Mucosa of rectum (tissue), 2 donors: ENCODE measurements at regions not wholly inside any gene's neighbourhood (a gene's known extent, or its start where the extent isn't known, plus 50 kb on each side); places are given as distances from the start of the nearest gene placed in this dataset.

Source experiments
- H3K27ac ChIP-seq, 2 donors: one replicate each; pipeline ENCODE4 v1.7.0; 2013; ENCODE audit warnings: inconsistent platforms in 2 of 2, low read depth in 2 of 2, low read length in 2 of 2
- H3K27me3 ChIP-seq, 2 donors: one replicate each; pipeline ENCODE4 v1.7.0; 2013; ENCODE audit warnings: low read length in 2 of 2; ENCODE audit not compliant: control insufficient read depth in 2 of 2, insufficient read depth in 2 of 2
- H3K36me3 ChIP-seq, 2 donors: one replicate each; pipeline ENCODE4 v1.7.0; 2013; ENCODE audit warnings: low read length in 2 of 2; ENCODE audit not compliant: control insufficient read depth in 2 of 2, insufficient read depth in 2 of 2
- H3K4me1 ChIP-seq, 2 donors: one replicate each; pipeline ENCODE4 v1.7.0; 2013; ENCODE audit warnings: low read length in 2 of 2, mild to moderate bottlenecking in 1 of 2; ENCODE audit not compliant: control insufficient read depth in 2 of 2, insufficient read depth in 2 of 2
- H3K4me3 ChIP-seq, 2 donors: one replicate each; pipeline ENCODE4 v1.7.0; 2013; ENCODE audit warnings: low read length in 2 of 2
- H3K9ac ChIP-seq, 2 donors: one replicate each; pipeline ENCODE4 v1.7.0; 2013; ENCODE audit warnings: low read length in 2 of 2, low read depth in 1 of 2, mild to moderate bottlenecking in 1 of 2
- H3K9me3 ChIP-seq, 2 donors: one replicate each; pipeline ENCODE4 v1.7.0; 2013; ENCODE audit warnings: low read length in 2 of 2; ENCODE audit not compliant: control insufficient read depth in 2 of 2
- donor health status: healthy.
- donor health status: Normal muscosa, but diverticular disease.

DNA sequence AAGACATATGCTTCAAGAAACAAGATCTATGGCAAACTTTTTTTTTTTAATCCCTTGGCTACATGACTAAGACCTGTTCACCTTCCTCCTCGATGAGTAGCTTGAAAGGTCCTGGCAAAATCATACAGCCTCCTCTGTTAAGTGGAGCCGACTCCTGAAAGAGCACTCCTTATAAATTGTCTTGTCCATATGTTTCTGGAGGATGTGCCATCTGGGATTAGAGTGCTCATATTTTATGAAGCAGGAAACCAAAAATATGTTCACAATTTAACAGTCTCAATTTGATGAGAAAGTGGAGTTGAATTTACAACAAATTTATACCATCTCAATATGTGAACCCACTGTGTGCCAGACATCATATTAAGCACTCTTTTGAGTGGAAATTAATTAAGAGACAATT, 912.1 kb upstream of the FAT3 start:
- Histone ChIP-seq H3K27me3 (no peaks in the 10 kb centered on the region), H3K4me3 (no peak overlapping the region), H3K27ac (no peak overlapping the region), H3K4me1 (no peaks in the 10 kb centered on the region), H3K9me3 (no peaks in the 10 kb centered on the region), H3K36me3 (no peaks in the 10 kb centered on the region), H3K9ac (no peak overlapping the region)

DNA sequence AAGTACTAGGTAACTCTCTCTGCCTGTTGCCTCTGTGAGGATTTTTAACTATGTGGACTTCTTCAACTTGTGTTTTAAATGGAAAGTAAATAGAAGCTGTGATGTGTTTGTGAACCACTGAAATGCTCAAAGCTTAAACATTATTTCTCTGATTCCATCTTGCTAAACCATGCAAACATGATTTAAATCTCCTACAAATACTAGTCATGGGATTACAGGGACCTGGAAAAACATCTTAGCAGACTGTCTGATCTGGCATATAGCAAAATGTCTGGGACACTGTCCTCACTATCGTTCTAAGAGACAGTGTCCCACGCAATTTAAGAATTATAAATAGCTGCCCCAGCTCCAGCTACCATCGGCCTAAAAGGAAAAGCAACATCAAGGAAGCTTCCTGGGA, 914.5 kb upstream of the FAT3 start:
- no peaks in the 10 kb centered on the region for H3K4me1 ChIP-seq
- H3K9ac ChIP-seq, result no peak overlapping the region
- H3K9me3 ChIP-seq, result no peaks in the 10 kb centered on the region
- no peaks in the 10 kb centered on the region for H3K27me3 ChIP-seq
- no peak overlapping the region for H3K4me3 ChIP-seq
- H3K27ac ChIP-seq, result no peak overlapping the region
- no peaks in the 10 kb centered on the region for H3K36me3 ChIP-seq

DNA sequence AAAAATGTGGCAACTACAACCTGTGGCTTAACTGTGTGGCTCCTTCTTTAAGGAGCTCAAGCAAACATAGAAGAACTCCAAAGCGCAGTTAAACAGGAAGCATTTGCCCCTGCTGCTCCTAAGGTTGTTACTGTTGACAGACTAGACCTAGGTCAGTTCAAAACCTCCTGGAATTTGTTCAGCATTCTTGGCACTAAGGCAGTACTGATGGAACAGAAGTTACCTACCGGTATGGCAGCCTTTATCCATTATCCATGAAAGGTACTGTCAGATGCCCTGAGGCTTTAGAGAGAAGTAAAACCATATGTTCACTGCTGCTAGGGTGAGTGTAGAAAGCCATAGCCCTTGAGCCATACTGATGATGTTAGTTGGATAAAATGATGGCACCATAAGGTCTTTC, 916.5 kb upstream of the FAT3 start:
- H3K36me3 ChIP-seq, result no peaks in the 10 kb centered on the region
- no peaks in the 10 kb centered on the region for H3K9me3 ChIP-seq

DNA sequence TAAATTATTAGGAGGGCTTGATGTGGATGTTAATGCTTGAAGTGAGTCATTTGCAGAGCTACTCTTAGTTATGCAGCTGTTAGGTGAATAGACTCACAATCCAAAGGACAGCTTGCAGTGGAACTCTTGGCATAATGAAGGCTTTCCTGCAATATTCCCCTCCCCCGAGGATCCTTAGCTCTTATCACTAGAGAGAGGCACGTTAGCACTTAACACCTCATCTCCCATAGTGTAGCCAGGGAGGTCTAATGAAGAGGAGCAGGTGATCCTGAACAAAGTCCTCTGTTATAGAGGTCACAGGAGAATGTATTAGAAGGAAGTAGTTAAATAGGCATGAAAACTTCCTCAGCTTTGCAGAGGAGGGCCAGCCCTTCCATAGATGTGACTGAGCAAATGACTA, 919.2 kb upstream of the FAT3 start:
- Histone ChIP-seq H3K9me3 (no peaks in the 10 kb centered on the region), H3K27me3 (no peaks in the 10 kb centered on the region), H3K4me1 (no peaks in the 10 kb centered on the region), H3K36me3 (no peaks in the 10 kb centered on the region), H3K9ac (no peak overlapping the region), H3K27ac (no peak overlapping the region), H3K4me3 (no peak overlapping the region)

More for the DNA sequence above, 916.5 kb upstream of the FAT3 start:
- Histone ChIP-seq H3K27ac (no peak overlapping the region), H3K9ac (no peak overlapping the region), H3K4me1 (no peaks in the 10 kb centered on the region), H3K27me3 (no peaks in the 10 kb centered on the region), H3K4me3 (no peak overlapping the region)

DNA sequence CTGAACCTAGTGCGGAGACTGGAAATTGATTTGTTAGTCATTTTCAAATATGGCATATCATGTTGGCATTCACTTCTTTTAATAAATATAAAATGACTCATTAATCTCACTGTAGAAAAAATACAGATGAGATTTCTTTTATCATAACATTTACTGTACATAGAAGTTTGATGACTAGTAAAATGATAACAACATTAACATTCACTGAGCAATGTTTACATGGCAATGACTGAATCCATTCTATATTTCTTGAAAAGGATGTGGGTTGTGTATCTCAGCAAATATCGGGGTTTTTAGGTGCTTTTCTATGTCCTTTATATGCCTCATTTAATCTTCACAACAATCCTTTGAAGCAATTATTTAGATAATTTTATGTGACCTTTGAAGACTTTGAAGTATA, 920.9 kb upstream of the FAT3 start:
- no peak overlapping the region for H3K27ac ChIP-seq
- H3K4me3 ChIP-seq, result no peak overlapping the region
- H3K9me3 ChIP-seq, result no peaks in the 10 kb centered on the region
- no peaks in the 10 kb centered on the region for H3K27me3 ChIP-seq
- H3K36me3 ChIP-seq, result no peaks in the 10 kb centered on the region
- no peaks in the 10 kb centered on the region for H3K4me1 ChIP-seq
- H3K9ac ChIP-seq, result no peak overlapping the region

DNA sequence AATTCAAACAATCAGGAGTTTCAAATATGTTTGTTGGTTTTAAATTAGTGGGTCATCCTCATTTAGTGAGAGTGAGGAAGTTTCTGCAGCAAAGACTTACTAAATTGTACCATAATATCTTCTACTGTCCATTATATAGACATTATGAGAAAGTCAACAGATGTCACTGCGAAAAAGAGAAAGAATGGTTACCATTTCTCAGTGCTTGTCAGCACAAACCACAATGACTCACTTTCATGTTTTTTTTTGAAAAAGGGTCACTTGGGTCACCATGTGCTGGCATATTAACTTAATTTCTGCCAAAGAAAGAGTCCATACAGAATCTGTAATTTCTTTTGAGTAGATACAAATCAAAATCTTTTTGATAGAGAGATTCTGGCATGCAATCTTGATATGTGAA, 924.6 kb upstream of the FAT3 start:
- no peaks in the 10 kb centered on the region for H3K36me3 ChIP-seq
- H3K27me3 ChIP-seq, result no peaks in the 10 kb centered on the region
- no peak overlapping the region for H3K27ac ChIP-seq
- H3K4me3 ChIP-seq, result no peak overlapping the region
- H3K4me1 ChIP-seq, result no peaks in the 10 kb centered on the region
- H3K9me3 ChIP-seq, result no peaks in the 10 kb centered on the region
- no peak overlapping the region for H3K9ac ChIP-seq

DNA sequence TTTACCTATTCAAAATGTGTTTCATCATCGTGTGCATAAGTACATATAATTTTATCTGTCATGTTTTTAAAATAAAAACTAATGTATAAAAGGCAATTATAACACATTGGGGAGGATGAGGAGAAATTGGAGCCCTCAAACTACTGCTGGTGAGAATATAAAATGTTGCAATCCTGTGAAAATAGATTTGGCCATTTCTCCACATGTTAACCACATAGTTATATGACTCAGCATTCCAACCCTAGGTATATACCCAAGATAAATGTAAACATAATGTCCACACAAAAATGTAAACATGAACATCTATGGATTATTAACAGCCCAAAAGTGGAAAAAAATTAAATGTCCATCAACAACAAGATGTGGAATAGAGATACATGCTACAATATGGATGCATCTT, 928.0 kb upstream of the FAT3 start:
- H3K9ac ChIP-seq, result no peak overlapping the region
- no peaks in the 10 kb centered on the region for H3K36me3 ChIP-seq
- H3K27me3 ChIP-seq, result no peaks in the 10 kb centered on the region
- no peaks in the 10 kb centered on the region for H3K4me1 ChIP-seq
- no peaks in the 10 kb centered on the region for H3K9me3 ChIP-seq
- no peak overlapping the region for H3K27ac ChIP-seq
- H3K4me3 ChIP-seq, result no peak overlapping the region

DNA sequence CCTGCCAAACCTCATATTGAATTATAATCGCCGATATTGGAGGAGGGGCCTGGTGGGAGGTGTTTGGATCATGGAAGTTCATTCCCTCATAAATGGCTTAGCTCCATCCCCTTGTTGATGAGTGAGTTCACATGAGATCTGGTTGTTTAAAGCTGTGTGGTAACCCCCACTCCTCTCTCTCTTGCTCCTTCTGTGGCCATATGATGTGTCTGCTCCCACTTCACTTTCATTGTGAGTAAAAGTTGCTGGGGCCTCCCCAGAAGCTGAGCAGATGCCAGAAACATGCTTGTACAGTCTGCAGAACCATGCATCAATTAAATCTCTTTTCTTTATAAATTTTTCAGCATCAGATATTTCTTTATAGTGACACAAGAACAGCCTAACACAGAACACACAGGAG, 929.0 kb upstream of the FAT3 start:
- Histone ChIP-seq H3K36me3 (no peaks in the 10 kb centered on the region), H3K4me1 (no peaks in the 10 kb centered on the region), H3K9me3 (no peaks in the 10 kb centered on the region), H3K9ac (no peak overlapping the region), H3K27ac (no peak overlapping the region), H3K4me3 (no peak overlapping the region), H3K27me3 (no peaks in the 10 kb centered on the region)

DNA sequence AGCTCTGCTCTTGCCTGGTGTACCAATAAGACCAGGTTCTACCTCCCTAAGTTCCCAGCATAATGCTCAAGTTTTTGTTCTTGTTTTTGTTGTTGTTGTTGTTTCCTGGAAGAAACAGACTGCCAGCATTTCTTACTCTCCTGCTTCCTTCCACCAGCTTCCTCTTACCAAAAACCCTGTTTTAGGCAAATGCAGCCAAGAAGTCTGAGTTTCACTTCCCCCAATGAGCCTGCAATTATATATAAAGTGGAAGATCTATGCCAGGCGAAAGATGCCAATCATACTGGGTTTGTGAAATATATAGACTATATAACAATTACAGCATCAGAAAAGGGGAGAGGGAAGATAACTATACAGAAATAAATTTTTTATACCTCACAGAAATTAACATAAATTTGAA, 931.5 kb upstream of the FAT3 start:
- Histone ChIP-seq H3K9ac (no peak overlapping the region), H3K9me3 (no peaks in the 10 kb centered on the region), H3K27ac (no peak overlapping the region)

DNA sequence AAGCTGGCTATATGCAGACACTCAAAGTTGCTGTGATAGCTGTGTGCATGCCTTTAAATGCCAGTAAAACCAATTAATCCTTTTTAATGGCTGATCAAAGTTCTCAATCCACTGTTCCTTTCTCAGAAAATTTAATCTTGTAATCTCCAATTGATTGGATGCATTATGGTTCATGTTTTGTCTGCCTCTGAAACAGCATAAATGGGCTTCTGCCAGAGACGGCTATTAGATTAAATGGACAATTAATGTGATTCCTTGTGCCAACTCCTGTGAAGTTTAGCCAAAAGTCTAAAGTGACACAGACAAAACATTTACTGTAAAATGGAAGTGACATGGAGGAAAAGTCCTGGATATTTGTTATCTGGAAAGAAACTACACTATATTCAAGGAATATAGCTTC, 952.5 kb upstream of the FAT3 start:
- no peaks in the 10 kb centered on the region for H3K4me1 ChIP-seq
- H3K9ac ChIP-seq, result no peak overlapping the region
- no peaks in the 10 kb centered on the region for H3K27me3 ChIP-seq
- no peak overlapping the region for H3K27ac ChIP-seq
- no peaks in the 10 kb centered on the region for H3K9me3 ChIP-seq
- no peak overlapping the region for H3K4me3 ChIP-seq
- no peaks in the 10 kb centered on the region for H3K36me3 ChIP-seq

More for the DNA sequence above, 931.5 kb upstream of the FAT3 start:
- Histone ChIP-seq H3K4me1 (no peaks in the 10 kb centered on the region), H3K36me3 (no peaks in the 10 kb centered on the region), H3K4me3 (no peak overlapping the region), H3K27me3 (no peaks in the 10 kb centered on the region)
